MM.1S (cell line): ENCODE measurements at regions not wholly inside any gene's neighbourhood (a gene's known extent, or its start where the extent isn't known, plus 50 kb on each side); places are given as distances from the start of the nearest gene placed in this dataset.

Experiments
- DNase-seq: peaks from one replicate; pipeline ENCODE4 v3.0.0-alpha.2; 2015
- H2AFZ ChIP-seq: fragments of 300-600 bp; sonication (generic); 2 replicates; pipeline ENCODE4 v1.6.0; 2016; ENCODE audit warnings: antibody characterized with exemption, low read length
- H3F3A ChIP-seq: fragments of 300-600 bp; sonication (generic); 2 replicates; pipeline ENCODE4 v1.6.1; 2016; ENCODE audit warnings: mild to moderate bottlenecking, antibody characterized with exemption, low read length, moderate library complexity, mixed read lengths; ENCODE audit not compliant: insufficient read depth
- H3K27ac ChIP-seq: fragments of 300-600 bp; sonication (generic); 2 replicates; pipeline ENCODE4 v1.5.1; 2016; ENCODE audit warnings: mild to moderate bottlenecking, low read length
- H3K27me3 ChIP-seq: fragments of 300-600 bp; sonication (generic); replicated peaks from 2 replicates; pipeline ENCODE4 v1.6.0; 2016; ENCODE audit warnings: low read length; ENCODE audit not compliant: insufficient read depth
- H3K36me3 ChIP-seq: fragments of 300-600 bp; sonication (generic); replicated peaks from 2 replicates; pipeline ENCODE4 v1.6.1; 2016; ENCODE audit warnings: mild to moderate bottlenecking, low read length, mixed read lengths; ENCODE audit not compliant: insufficient read depth
- H3K4me1 ChIP-seq: fragments of 300-600 bp; sonication (generic); 2 replicates; pipeline ENCODE4 v1.6.1; 2016; ENCODE audit warnings: low read length, mixed read lengths
- H3K4me2 ChIP-seq: fragments of 300-600 bp; sonication (generic); 2 replicates; pipeline ENCODE4 v1.6.0; 2016; ENCODE audit warnings: low read depth, low read length
- H3K4me3 ChIP-seq: fragments of 300-600 bp; sonication (generic); 2 replicates; pipeline ENCODE4 v1.5.1; 2016; ENCODE audit warnings: low read length, mixed read lengths
- H3K79me2 ChIP-seq: fragments of 300-600 bp; sonication (generic); 2 replicates; pipeline ENCODE4 v1.6.1; 2016; ENCODE audit warnings: mixed run types, low read length, mixed read lengths
- H3K9ac ChIP-seq: fragments of 300-600 bp; sonication (generic); 2 replicates; pipeline ENCODE4 v1.6.1; 2016; ENCODE audit warnings: low read length, mixed read lengths
- H3K9me2 ChIP-seq: fragments of 300-600 bp; sonication (generic); replicated peaks from 2 replicates; pipeline ENCODE4 v1.6.1; 2016; ENCODE audit warnings: mild to moderate bottlenecking, low read length, mixed read lengths; ENCODE audit not compliant: insufficient read depth
- H3K9me3 ChIP-seq: fragments of 300-600 bp; sonication (generic); replicated peaks from 2 replicates; pipeline ENCODE4 v1.6.1; 2016; ENCODE audit warnings: mild to moderate bottlenecking, low read length, mixed read lengths; ENCODE audit not compliant: insufficient read depth
- H4K20me1 ChIP-seq: fragments of 300-600 bp; sonication (generic); 2 replicates; pipeline ENCODE4 v1.6.1; 2016; ENCODE audit warnings: mild to moderate bottlenecking, low read length, moderate library complexity, mixed read lengths; ENCODE audit not compliant: insufficient read depth
- CTCF ChIP-seq: fragments of 300-600 bp; sonication (generic); IDR thresholded peaks from 2 replicates; pipeline ENCODE4 v1.5.1; 2016; ENCODE audit warnings: antibody characterized with exemption, low read length, mixed read lengths
- EZH2 ChIP-seq: fragments of 300-600 bp; sonication (generic); optimal IDR thresholded peaks from 2 replicates; pipeline ENCODE3; 2017; ENCODE audit warnings: low read depth, mild to moderate bottlenecking, antibody characterized with exemption, low read length, mixed read lengths
- EZH2phosphoT487 ChIP-seq: fragments of 300-600 bp; sonication (generic); IDR thresholded peaks from 2 replicates; pipeline ENCODE4 v1.6.1; 2018; ENCODE audit warnings: antibody characterized with exemption, low read length

- no peaks in the 10 kb centered on the region for H4K20me1 ChIP-seq
- H3K4me1 ChIP-seq: no peaks in the 10 kb centered on the region
- no peak overlapping the region for H3K9ac ChIP-seq
- H2AFZ ChIP-seq: no peak overlapping the region
- DNase-seq: no peak
- H3K9me2 ChIP-seq: no peaks in the 10 kb centered on the region
- no peak for TF ChIP-seq CTCF
- TF ChIP-seq EZH2: no peak
- no peak for TF ChIP-seq EZH2phosphoT487
- no peaks in the 10 kb centered on the region for H3K9me3 ChIP-seq
- no peaks in the 10 kb centered on the region for H3K36me3 ChIP-seq
- no peak overlapping the region for H3K27ac ChIP-seq
- no peak overlapping the region for H3K4me2 ChIP-seq
- no peaks in the 10 kb centered on the region for H3K27me3 ChIP-seq
- no peaks in the 10 kb centered on the region for H3F3A ChIP-seq
- no peaks in the 10 kb centered on the region for H3K79me2 ChIP-seq
- H3K4me3 ChIP-seq: no peak overlapping the region
These were observed 598.8 kb downstream of the MAFB start for GRCh38 chr20:40090236-40090635.

- Histone ChIP-seq H2AFZ (no peak overlapping the region), H3K27me3 (no peaks in the 10 kb centered on the region), H3K9me3 (no peaks in the 10 kb centered on the region), H3K4me2 (no peak overlapping the region), H4K20me1 (no peaks in the 10 kb centered on the region), H3K4me1 (no peaks in the 10 kb centered on the region), H3K27ac (no peak overlapping the region), H3F3A (no peaks in the 10 kb centered on the region), H3K36me3 (no peaks in the 10 kb centered on the region), H3K79me2 (no peaks in the 10 kb centered on the region), H3K4me3 (no peak overlapping the region), H3K9me2 (no peaks in the 10 kb centered on the region), H3K9ac (no peak overlapping the region)
- no peak for DNase-seq
- no peak for TF ChIP-seq EZH2phosphoT487
- no peak for TF ChIP-seq CTCF
- TF ChIP-seq EZH2: no peak
These were observed 601.5 kb downstream of the MAFB start for GRCh38 chr20:40087496-40087895.

GRCh38 chr20:40085513-40085912 is 603.5 kb downstream of the MAFB start:
- no peak overlapping the region for H3K4me2 ChIP-seq
- H4K20me1 ChIP-seq: no peaks in the 10 kb centered on the region
- no peaks in the 10 kb centered on the region for H3F3A ChIP-seq
- no peak overlapping the region for H3K4me3 ChIP-seq
- H3K9me3 ChIP-seq: no peaks in the 10 kb centered on the region
- no peak overlapping the region for H2AFZ ChIP-seq
- TF ChIP-seq EZH2phosphoT487 (no peak), EZH2 (no peak), CTCF (no peak)
- H3K27ac ChIP-seq: no peak overlapping the region
- no peaks in the 10 kb centered on the region for H3K4me1 ChIP-seq
- no peaks in the 10 kb centered on the region for H3K27me3 ChIP-seq
- no peaks in the 10 kb centered on the region for H3K9me2 ChIP-seq
- DNase-seq: no peak
- H3K36me3 ChIP-seq: no peaks in the 10 kb centered on the region
- no peak overlapping the region for H3K9ac ChIP-seq
- no peaks in the 10 kb centered on the region for H3K79me2 ChIP-seq

GRCh38 chr20:40082436-40082835 is 606.6 kb downstream of the MAFB start:
- no peak overlapping the region for H3K4me2 ChIP-seq
- no peaks in the 10 kb centered on the region for H3K9me2 ChIP-seq
- no peaks in the 10 kb centered on the region for H4K20me1 ChIP-seq
- no peak for TF ChIP-seq EZH2
- no peak for TF ChIP-seq EZH2phosphoT487
- no peak for TF ChIP-seq CTCF
- no peaks in the 10 kb centered on the region; the same call in 1 of the 2 replicates for H3K36me3 ChIP-seq
- H3K9me3 ChIP-seq: no peaks in the 10 kb centered on the region
- no peak overlapping the region for H3K27ac ChIP-seq
- no peaks in the 10 kb centered on the region for H3K27me3 ChIP-seq
- no peaks in the 10 kb centered on the region for H3K79me2 ChIP-seq
- H3F3A ChIP-seq: no peaks in the 10 kb centered on the region
- no peak overlapping the region for H3K4me3 ChIP-seq
- H3K9ac ChIP-seq: no peak overlapping the region
- DNase-seq: no peak
- H3K4me1 ChIP-seq: no peaks in the 10 kb centered on the region
- H2AFZ ChIP-seq: no peak overlapping the region
